BE2C (cell line): ENCODE measurements at regions not wholly inside any gene's neighbourhood (a gene's known extent, or its start where the extent isn't known, plus 50 kb on each side); places are given as distances from the start of the nearest gene placed in this dataset.

Experiments used
- DNase-seq: peaks from one replicate; pipeline ENCODE4 v3.0.0-alpha.2; 2020
- H3K27me3 ChIP-seq: fragments of 250-450 bp; sonication (Bioruptor Pico); 2 replicates; pipeline ENCODE4 v1.5.1; 2020; ENCODE audit warnings: mild to moderate bottlenecking
- H3K36me3 ChIP-seq: fragments of 250-450 bp; sonication (Bioruptor Pico); 2 replicates; pipeline ENCODE4 v1.5.1; 2020; ENCODE audit warnings: mild to moderate bottlenecking
- H3K4me1 ChIP-seq: fragments of 250-450 bp; sonication (Bioruptor Pico); 2 replicates; pipeline ENCODE4 v1.5.1; 2020
- H3K4me3 ChIP-seq: 2 replicates; pipeline ENCODE4 v1.5.1; 2011; ENCODE audit warnings: low read depth, low read length
- H3K9me3 ChIP-seq: fragments of 250-450 bp; sonication (Bioruptor Pico); 2 replicates; pipeline ENCODE4 v1.5.1; 2020
- CTCF ChIP-seq: IDR thresholded peaks from 2 replicates; pipeline ENCODE4 v1.5.1; 2012; ENCODE audit warnings: mild to moderate bottlenecking, low read depth, low read length

GRCh38 chr15:39447346-39447745 is 133.5 kb upstream of the THBS1 start:
- Histone ChIP-seq H3K4me3 (no peak overlapping the region), H3K9me3 (no peaks in the 10 kb centered on the region; the same call in 1 of the 2 replicates), H3K27me3 (peaks cover 2% of the 10 kb centered on the region), H3K36me3 (no peaks in the 10 kb centered on the region), H3K4me1 (no peaks in the 10 kb centered on the region)
- no peak for DNase-seq
- no peak for TF ChIP-seq CTCF

- H3K27me3 ChIP-seq: peaks cover 2% of the 10 kb centered on the region
- TF ChIP-seq CTCF: no peak
- DNase-seq: no peak
- H3K36me3 ChIP-seq: no peaks in the 10 kb centered on the region
- no peaks in the 10 kb centered on the region; the same call in 1 of the 2 replicates for H3K9me3 ChIP-seq
- H3K4me1 ChIP-seq: no peaks in the 10 kb centered on the region
- H3K4me3 ChIP-seq: no peak overlapping the region
Observed at GRCh38 chr15:39447881-39448280, 133.0 kb upstream of the THBS1 start.

GRCh38 chr15:39448409-39448808 is 132.5 kb upstream of the THBS1 start:
- Histone ChIP-seq H3K36me3 (no peaks in the 10 kb centered on the region), H3K4me3 (no peak overlapping the region), H3K27me3 (peaks cover 2% of the 10 kb centered on the region; the same call in 1 of the 2 replicates), H3K4me1 (no peaks in the 10 kb centered on the region), H3K9me3 (no peaks in the 10 kb centered on the region; the same call in 1 of the 2 replicates)
- DNase-seq: no peak
- no peak for TF ChIP-seq CTCF

GRCh38 chr15:39451121-39451688 is 129.7 kb upstream of the THBS1 start:
- 0 out of 2 replicates have a peak, but pooled peaks cover 2% of the 10 kb centered on the region for H3K27me3 ChIP-seq
- no peak for DNase-seq
- no peaks in the 10 kb centered on the region for H3K4me1 ChIP-seq
- no peaks in the 10 kb centered on the region; the same call in 1 of the 2 replicates for H3K9me3 ChIP-seq
- TF ChIP-seq CTCF: no peak
- no peaks in the 10 kb centered on the region for H3K36me3 ChIP-seq
- H3K4me3 ChIP-seq: no peak overlapping the region

- 0 out of 2 replicates have a peak, but pooled peaks cover 2% of the 10 kb centered on the region for H3K27me3 ChIP-seq
- no peak for DNase-seq
- H3K36me3 ChIP-seq: no peaks in the 10 kb centered on the region
- TF ChIP-seq CTCF: no peak
- H3K4me3 ChIP-seq: no peak overlapping the region
- H3K9me3 ChIP-seq: no peaks in the 10 kb centered on the region; the same call in 1 of the 2 replicates
- H3K4me1 ChIP-seq: no peaks in the 10 kb centered on the region
Observed at GRCh38 chr15:39451871-39452270, 129.0 kb upstream of the THBS1 start.

GRCh38 chr15:39453620-39454019 is 127.3 kb upstream of the THBS1 start:
- no peaks in the 10 kb centered on the region for H3K4me1 ChIP-seq
- 0 out of 2 replicates have a peak, but pooled peaks cover 2% of the 10 kb centered on the region for H3K27me3 ChIP-seq
- no peak overlapping the region for H3K4me3 ChIP-seq
- H3K9me3 ChIP-seq: no peaks in the 10 kb centered on the region; the same call in 1 of the 2 replicates
- no peaks in the 10 kb centered on the region for H3K36me3 ChIP-seq
- TF ChIP-seq CTCF: no peak
- no peak for DNase-seq
